ENCODE measurements at regions not wholly inside any gene's neighbourhood (a gene's known extent, or its start where the extent isn't known, plus 50 kb on each side); places are given as distances from the start of the nearest gene placed in this dataset.

DNA sequence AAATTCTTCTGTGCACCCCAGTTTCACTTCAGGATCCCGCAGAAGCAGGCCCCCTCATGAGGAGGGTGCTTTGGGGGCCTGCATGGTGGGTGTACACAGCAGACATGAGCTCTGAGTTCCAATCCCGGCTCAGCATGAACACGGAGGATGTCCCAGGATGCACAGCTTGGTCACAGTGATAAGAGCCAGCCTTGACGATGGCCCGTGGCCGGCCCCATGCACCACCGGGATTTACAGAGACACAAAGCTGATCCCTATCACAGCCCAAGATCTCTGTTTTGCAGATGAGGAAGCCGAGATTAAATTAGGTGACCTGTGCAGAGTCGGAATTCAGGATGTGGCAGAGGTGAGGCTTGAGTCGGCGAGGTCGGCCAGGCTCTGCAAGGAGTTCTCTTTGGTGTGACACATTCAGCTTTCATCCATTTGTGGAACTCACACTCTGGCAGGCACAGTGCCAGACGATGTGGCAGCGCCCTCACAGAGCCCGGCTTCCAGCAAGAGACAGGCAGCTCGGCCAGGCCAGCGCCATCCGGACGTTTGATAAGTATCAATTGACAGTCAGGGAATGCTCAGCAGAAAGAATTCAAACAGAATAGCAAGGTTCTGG lies 456.3 kb upstream of the MYT1L start:
- TF ChIP-seq POLR2AphosphoS5 (IDR thresholded peaks at IDR 0.05) = no peak
- TF ChIP-seq, protein P1, sequence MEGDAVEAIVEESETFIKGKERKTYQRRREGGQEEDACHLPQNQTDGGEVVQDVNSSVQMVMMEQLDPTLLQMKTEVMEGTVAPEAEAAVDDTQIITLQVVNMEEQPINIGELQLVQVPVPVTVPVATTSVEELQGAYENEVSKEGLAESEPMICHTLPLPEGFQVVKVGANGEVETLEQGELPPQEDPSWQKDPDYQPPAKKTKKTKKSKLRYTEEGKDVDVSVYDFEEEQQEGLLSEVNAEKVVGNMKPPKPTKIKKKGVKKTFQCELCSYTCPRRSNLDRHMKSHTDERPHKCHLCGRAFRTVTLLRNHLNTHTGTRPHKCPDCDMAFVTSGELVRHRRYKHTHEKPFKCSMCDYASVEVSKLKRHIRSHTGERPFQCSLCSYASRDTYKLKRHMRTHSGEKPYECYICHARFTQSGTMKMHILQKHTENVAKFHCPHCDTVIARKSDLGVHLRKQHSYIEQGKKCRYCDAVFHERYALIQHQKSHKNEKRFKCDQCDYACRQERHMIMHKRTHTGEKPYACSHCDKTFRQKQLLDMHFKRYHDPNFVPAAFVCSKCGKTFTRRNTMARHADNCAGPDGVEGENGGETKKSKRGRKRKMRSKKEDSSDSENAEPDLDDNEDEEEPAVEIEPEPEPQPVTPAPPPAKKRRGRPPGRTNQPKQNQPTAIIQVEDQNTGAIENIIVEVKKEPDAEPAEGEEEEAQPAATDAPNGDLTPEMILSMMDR (IDR thresholded peaks at IDR 0.05) = no peak
- no peak for TF ChIP-seq EP300 (IDR thresholded peaks at IDR 0.05; ENCODE audit: low read depth)
- TF ChIP-seq POLR2A (IDR thresholded peaks at IDR 0.05) = no peak
